Stimulated activated naive CD4-positive, alpha-beta T cell treated with Interleukin-2 at 50 U/mL for 16 hours (primary cell): ENCODE measurements at regions not wholly inside any gene's neighbourhood (a gene's known extent, or its start where the extent isn't known, plus 50 kb on each side); places are given as distances from the start of the nearest gene placed in this dataset.

Source experiments
- DNase-seq: peaks from one replicate; lab custom pipeline; 2025; lab: John Stamatoyannopoulos, UW

DNA sequence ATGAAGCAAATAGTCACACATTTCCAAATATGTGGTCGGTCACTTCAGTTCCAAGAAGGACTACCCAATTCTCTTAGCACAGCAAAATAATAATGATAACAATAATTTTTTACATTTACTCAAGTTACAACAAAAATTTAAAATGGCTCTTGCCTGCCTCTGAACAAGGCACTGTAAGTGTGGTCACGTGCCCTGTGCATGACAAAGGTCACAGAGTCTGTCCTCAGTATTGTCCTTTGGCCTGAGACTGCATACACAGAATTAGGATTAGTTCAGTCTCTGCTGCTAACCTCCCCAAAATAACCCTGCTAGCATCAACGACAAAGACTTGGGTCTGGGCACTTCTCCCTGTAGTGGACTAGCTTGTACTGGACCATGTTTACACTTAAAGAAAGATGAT lies 297.1 kb upstream of the DUSP10 start:
- no peak for DNase-seq

GRCh38 chr1:222037720-222038119 lies 295.8 kb upstream of the DUSP10 start:
- DNase-seq, result no peak

DNA sequence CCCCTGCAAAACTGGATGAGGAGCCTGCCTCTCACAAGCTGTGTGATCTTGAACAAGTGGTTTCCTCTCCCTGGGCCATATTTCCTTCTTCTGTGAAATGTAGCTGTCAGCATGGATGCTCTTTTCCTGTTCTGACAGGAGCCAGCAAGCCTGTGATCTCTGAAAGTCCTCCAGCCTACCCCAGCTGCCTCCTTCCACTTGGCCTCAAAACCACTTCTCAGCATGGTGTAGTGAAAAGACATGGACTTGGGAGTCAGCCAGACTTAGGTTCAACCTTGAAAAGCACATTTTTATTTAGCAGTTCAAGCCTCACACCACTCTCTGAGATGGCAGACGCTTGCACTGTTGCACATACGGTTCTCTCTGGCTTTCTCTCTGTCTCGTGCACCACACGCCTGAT lies 292.9 kb upstream of the DUSP10 start:
- DNase-seq, result no peak

- no peak for DNase-seq
Observed at GRCh38 chr1:222033450-222033849, 291.6 kb upstream of the DUSP10 start.

GRCh38 chr1:222031318-222031717 lies 289.4 kb upstream of the DUSP10 start:
- no peak for DNase-seq

DNA sequence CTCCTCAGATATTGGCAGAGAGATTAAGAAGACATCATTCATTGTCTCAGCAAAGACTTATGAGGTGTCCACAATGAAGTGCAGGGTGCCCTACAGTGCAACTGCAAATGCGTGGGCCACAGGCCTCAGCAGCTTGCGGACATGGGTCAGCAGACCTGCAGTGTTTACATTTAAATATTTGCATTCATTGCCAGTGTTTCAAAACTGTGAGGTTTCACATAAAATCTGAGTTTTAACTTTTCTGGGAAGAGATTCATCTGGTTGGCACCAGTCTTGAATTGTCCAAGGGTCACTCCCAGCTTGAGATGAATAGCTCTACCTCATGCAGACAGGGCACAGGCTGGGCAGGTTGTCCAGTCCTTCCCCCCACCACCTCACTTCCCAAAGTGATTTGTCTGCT lies 286.8 kb upstream of the DUSP10 start:
- no peak for DNase-seq

DNA sequence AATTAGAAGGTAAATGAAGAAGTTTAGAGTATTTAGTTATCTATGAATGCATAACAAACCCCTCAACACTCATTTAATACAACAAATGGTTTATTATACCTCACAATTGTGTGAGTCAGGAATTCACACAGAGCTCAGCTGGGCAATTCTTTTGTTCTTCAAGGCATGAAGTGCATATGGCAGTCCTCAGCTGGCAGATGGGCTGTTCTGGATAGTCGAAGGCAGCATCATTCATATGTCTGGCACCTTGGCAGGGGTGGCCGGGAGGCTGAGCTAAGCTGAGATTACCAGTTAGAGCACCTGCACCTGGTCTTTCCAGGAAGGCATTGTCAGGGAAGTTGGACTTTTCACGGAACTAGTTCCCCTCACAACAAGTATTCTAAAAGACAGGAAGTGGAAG lies 286.2 kb upstream of the DUSP10 start:
- no peak for DNase-seq

DNA sequence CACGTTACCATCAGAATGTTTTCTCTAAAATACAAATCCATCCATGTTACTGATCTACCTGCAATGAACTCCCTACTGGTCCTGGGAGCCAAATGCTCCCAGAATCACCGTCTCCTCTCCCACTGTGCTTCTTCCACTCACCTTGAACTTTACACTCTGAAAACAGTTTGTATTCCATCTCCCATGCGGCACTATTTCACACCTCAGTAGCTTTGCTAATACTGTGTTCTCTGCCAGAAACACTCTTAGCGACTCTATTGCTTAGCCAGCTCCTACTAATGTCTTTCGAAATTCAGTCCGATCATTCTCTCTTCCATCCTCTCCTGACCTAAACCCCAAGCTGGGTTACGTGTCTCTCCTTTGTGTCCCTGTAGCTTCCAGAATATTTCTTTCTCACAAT lies 284.4 kb upstream of the DUSP10 start:
- no peak for DNase-seq

GRCh38 chr1:222023025-222023424 lies 281.1 kb upstream of the DUSP10 start:
- no peak for DNase-seq

DNA sequence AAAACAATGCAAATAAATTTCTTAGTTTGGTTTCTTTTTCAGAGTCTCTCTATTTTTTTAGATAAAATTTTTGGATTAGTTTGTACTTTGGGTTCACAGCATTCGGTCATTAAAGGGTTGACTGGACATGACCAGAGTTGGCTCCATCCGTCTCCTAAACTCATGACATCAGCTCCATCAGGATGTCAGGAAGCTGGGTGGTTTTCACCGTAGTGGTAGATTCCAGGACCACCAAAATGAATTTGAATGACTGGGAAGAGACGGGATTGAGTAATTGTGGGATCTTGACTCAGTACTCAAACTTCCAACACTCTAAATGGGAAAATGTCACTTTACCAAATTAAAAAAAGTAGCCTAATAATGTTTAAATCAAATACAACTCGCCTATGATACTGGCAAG lies 279.2 kb upstream of the DUSP10 start:
- no peak for DNase-seq

DNA sequence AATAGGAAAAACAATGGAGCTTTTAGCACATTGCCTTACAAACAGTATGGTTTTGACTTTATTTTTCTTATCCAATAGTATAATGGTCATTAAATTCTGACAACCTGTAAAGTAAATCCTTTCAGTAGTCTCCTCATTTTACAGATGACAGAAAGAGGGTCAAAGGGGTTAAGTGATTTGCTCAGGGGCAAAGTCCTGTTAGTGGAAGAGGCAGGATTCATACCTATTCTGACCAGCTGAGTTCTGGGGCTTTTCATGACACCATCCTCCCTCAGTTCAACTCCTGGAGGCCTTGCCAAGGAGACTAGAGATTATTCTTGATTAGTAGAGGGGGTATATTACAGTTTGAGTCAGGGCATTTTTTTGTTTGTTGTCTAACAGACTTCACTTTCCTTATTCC lies 278.7 kb upstream of the DUSP10 start:
- DNase-seq, result no peak

DNA sequence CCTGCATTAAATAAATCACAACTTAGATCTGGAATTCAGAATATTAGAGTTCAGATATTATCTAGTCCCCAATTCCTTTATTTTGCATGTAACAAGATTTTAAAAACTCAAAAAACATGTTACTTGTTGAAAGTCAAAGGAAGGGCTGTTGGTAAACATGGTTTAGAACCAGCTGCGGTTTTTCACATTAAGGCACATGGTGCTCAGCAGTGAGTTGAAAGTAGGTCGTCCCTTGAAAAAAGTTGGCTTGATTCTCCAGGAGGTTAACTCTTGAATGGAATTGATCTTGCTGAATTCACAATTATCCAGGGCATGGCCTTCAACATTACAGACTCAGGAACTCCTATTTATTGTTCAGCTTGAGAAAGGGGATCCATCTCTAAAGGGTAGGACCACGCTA lies 277.1 kb upstream of the DUSP10 start:
- DNase-seq, result no peak

DNA sequence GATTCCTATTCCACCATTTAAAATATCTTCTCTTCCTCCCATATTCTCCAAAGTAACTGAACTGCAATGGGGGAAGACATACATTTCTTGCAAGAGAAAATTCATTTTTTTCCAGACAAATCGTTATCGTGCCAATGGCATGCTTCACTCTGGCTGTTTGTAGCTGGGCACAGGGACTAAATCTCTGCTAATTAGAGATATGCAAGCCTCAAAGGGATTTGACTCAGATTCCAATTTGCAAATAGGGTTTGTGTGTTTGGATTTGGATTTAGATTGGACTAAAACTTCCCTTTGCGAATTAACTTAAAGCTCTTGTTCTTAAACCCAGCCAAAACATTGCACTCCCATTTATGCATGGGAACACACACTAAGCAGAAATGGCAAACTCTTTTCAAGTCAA lies 276.2 kb upstream of the DUSP10 start:
- DNase-seq, result no peak

- no peak for DNase-seq
Observed at GRCh38 chr1:222015686-222016085, 273.8 kb upstream of the DUSP10 start.

- DNase-seq, result no peak
Observed at GRCh38 chr1:222014001-222014400, 272.1 kb upstream of the DUSP10 start.

GRCh38 chr1:222012816-222013215 lies 270.9 kb upstream of the DUSP10 start:
- DNase-seq, result no peak

DNA sequence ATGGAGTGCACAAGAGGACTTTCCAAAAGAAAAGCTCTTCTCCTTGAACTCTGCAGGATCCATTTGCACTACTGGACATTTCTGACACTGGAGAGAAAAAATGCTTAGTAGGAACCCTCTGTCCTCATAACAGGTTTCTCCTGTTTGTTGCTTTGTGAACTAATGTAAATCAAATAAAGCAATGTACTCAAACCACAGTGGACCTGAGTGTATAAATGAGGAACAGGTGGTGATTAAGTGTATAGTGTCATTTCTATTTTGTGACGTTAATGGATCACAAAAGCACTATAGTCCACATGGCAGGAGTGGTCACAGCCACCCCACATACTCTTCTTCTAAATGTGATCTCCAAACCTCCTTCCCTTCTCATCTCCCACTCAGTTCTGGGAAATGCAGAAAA lies 268.4 kb upstream of the DUSP10 start:
- DNase-seq, result no peak

- DNase-seq, result no peak
Observed at GRCh38 chr1:222009105-222009730, 267.3 kb upstream of the DUSP10 start.

DNA sequence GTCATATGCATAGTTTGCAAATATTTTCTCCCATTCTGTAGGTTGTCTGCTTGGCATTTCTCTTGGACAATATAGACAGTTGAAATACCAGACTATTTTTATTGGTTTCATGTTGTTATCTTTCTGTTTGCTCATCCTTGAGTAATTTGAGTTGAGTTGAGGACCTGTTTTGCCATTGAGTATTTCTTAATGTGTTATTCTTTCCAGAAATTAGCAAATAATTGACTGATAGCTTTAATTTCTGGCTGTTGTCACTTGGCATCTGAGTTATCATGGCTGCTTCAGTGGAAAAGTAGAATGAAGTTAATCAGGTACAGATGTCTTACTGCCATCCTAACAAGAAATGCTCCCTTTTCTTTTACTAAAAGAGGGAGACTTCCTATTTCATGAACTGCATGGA lies 264.8 kb upstream of the DUSP10 start:
- no peak for DNase-seq

DNA sequence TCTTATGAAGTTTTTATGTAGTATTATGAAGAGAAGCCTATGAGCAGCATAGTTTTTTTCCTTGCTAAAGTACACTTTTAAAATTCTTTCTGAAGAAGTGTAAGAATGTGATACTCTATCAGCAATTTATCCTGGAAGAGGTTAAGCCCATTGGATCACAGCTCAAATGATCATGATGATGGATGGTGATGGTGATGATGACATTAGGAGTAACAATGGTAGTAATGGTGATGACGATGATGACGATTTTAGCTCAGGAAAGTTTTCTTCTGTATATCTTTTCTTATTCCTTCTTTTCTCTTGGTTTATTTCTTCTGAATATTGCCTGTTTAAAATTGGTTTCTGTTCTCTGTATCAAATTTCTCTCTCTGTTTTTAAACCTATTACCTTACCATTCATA lies 262.9 kb upstream of the DUSP10 start:
- no peak for DNase-seq

- DNase-seq, result no peak
Observed at GRCh38 chr1:222004034-222004433, 262.1 kb upstream of the DUSP10 start.

DNA sequence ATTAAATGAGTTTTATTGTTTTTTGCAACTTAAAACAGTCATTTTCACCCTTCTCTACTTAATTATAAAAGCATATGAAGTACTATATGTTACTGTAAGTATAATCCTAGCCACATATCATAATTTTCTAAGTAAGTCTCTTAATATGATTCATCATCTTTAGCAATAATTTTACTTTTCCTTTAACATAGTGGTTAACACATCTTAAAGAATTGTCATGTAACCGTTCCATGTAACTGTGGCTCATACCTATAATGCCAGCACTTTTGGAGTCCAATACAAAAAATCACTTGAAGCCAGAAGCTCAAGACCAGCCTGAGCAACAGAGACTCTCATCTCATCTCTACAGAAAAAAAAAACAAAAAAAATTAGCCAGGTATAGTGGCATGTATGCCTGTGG lies 260.6 kb upstream of the DUSP10 start:
- no peak for DNase-seq

GRCh38 chr1:222000131-222000530 lies 258.2 kb upstream of the DUSP10 start:
- no peak for DNase-seq

DNA sequence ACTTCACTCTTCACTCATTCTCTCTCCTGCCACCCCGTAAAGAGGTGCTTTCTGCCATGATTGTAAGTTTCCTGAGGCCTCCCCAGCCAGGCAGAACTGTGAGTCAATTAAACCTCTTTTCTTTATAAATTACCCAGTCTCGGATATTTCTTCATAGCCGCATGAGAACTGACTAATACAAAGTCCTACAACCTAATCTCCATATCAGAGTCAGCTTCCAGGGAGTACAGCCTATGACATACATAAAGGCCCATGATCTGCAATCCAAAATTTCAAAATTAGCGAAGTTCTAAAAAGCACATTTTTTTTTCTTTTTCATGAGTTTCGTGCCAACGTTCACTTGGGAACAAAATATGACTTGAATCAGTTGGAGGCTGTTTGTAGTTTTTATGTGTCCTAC lies 256.9 kb upstream of the DUSP10 start:
- DNase-seq, result no peak

DNA sequence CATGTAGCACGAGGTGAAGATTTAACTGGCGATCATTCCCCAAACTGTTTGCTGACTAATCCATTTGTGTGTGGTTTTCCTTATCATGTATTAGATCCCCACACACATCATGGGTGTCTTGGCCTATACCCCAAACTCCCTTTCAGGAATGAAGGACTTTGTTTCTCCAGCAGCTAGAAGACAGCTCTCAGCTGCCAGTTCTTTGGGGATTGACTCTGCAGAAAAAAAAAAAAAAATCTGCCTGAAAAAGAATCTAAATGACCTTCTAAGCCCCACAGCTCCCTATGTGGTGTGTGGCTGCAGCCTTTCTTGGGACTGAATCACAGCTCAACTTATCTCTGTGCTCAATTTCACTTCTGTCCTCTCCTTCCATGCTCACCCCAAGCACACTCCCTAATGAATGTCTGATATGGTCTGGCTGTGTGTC lies 256.3 kb upstream of the DUSP10 start:
- no peak for DNase-seq
